Tibial nerve (tissue), 4 donors: ENCODE measurements at regions not wholly inside any gene's neighbourhood (a gene's known extent, or its start where the extent isn't known, plus 50 kb on each side); places are given as distances from the start of the nearest gene placed in this dataset.

Experiments
- EP300 ChIP-seq, 2 donors: sonication (generic); formaldehyde crosslinking; IDR thresholded peaks; one replicate each; pipeline ENCODE4 v1.6.1; 2017; ENCODE audit warnings: antibody characterized with exemption in 2 of 2, mild to moderate bottlenecking in 1 of 2
- POLR2A ChIP-seq, 2 donors: fragments of 450-650 bp; IDR thresholded peaks; one replicate each; pipeline ENCODE4 v1.6.1; 2017; ENCODE audit warnings: antibody characterized with exemption in 2 of 2, mild to moderate bottlenecking in 2 of 2, moderate library complexity in 2 of 2
- TF ChIP-seq, protein P1 (sequence below), 5 experiments: fragments of 200-600 bp in 3 of 5; fragments of 450-650 bp in 2 of 5; sonication (generic) in 3 of 5; IDR thresholded peaks; one replicate each; pipeline ENCODE4 v1.5.1; 2016 to 2019; ENCODE audit warnings: antibody characterized with exemption in 5 of 5, mild to moderate bottlenecking in 3 of 5, moderate library complexity in 2 of 5

DNA sequence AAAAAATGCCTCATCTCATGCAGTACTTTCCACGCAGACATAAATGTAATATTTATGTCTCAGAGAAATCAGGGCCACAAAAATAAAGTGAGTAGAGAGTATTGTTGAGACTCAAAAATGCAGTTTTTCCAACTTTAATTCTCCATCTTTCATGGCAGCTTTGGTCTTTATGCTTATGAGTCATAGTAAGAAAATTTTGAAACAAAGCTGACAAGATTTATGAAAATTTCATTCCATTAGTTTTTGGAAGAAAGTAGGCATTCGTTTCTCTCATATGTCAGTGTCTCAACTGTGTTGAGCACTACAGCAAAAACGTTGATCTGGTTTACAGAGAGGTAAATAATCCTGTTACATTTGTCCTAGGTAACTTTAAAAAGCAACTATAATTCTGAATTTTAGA, 656.8 kb downstream of the IQCM start:
- TF ChIP-seq, protein P1, sequence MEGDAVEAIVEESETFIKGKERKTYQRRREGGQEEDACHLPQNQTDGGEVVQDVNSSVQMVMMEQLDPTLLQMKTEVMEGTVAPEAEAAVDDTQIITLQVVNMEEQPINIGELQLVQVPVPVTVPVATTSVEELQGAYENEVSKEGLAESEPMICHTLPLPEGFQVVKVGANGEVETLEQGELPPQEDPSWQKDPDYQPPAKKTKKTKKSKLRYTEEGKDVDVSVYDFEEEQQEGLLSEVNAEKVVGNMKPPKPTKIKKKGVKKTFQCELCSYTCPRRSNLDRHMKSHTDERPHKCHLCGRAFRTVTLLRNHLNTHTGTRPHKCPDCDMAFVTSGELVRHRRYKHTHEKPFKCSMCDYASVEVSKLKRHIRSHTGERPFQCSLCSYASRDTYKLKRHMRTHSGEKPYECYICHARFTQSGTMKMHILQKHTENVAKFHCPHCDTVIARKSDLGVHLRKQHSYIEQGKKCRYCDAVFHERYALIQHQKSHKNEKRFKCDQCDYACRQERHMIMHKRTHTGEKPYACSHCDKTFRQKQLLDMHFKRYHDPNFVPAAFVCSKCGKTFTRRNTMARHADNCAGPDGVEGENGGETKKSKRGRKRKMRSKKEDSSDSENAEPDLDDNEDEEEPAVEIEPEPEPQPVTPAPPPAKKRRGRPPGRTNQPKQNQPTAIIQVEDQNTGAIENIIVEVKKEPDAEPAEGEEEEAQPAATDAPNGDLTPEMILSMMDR (IDR thresholded peaks at IDR 0.05), result no peak
- TF ChIP-seq POLR2A (IDR thresholded peaks at IDR 0.05) (no peak), EP300 (IDR thresholded peaks at IDR 0.05) (no peak)
